Lower leg skin (tissue), 3 donors: ENCODE measurements at regions not wholly inside any gene's neighbourhood (a gene's known extent, or its start where the extent isn't known, plus 50 kb on each side); places are given as distances from the start of the nearest gene placed in this dataset.

Source experiments
- POLR2A ChIP-seq, 2 donors: fragments of 450-650 bp; IDR thresholded peaks; one replicate each; pipeline ENCODE4 v1.6.1; 2016 to 2017; ENCODE audit warnings: antibody characterized with exemption in 2 of 2, mild to moderate bottlenecking in 1 of 2, moderate library complexity in 1 of 2
- TF ChIP-seq, protein P1 (sequence below), 3 donors: fragments of 450-650 bp; IDR thresholded peaks; one replicate each; pipeline ENCODE4 v1.5.1; 2016; ENCODE audit warnings: antibody characterized with exemption in 3 of 3, mild to moderate bottlenecking in 3 of 3, moderate library complexity in 2 of 3

DNA sequence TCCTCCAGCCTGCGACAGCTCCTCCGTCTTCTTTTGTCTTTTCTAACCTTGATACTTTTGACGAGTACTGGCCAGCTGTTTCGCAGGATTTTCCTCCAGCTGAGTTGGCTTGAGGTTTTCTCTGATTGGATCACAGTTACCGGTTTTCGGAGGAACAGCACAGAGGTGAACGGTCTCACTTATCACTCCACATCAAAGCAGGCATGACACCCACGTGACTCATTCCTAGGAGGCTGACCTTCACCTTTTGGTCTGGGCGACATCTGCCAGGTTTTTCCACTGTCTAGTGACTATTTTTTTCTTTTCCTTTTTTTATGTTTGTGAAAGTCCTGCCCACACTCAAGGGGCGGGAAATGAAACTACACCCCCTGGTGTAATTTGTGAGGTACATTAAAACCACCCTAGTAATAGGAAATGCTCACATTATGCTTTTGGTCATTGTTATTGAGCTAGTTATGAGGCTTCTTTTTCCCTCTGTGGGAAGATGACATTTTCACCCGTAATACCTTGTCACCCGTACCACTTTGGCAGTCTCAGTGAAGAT is 319.2 kb downstream of the GADD45G start:
- TF ChIP-seq POLR2A (IDR thresholded peaks at IDR 0.05): no peak
- TF ChIP-seq, protein P1, sequence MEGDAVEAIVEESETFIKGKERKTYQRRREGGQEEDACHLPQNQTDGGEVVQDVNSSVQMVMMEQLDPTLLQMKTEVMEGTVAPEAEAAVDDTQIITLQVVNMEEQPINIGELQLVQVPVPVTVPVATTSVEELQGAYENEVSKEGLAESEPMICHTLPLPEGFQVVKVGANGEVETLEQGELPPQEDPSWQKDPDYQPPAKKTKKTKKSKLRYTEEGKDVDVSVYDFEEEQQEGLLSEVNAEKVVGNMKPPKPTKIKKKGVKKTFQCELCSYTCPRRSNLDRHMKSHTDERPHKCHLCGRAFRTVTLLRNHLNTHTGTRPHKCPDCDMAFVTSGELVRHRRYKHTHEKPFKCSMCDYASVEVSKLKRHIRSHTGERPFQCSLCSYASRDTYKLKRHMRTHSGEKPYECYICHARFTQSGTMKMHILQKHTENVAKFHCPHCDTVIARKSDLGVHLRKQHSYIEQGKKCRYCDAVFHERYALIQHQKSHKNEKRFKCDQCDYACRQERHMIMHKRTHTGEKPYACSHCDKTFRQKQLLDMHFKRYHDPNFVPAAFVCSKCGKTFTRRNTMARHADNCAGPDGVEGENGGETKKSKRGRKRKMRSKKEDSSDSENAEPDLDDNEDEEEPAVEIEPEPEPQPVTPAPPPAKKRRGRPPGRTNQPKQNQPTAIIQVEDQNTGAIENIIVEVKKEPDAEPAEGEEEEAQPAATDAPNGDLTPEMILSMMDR (IDR thresholded peaks at IDR 0.05): no peak
